H9 (cell line): ENCODE measurements at regions not wholly inside any gene's neighbourhood (a gene's known extent, or its start where the extent isn't known, plus 50 kb on each side); places are given as distances from the start of the nearest gene placed in this dataset.

ENCODE experiments used
- DNase-seq: peaks from one replicate; pipeline ENCODE4 v3.0.0-alpha.2; 2017
- H2AFZ ChIP-seq: one replicate; pipeline ENCODE4 v1.6.1; 2013; ENCODE audit warnings: mild to moderate bottlenecking, low read length, control low read depth, moderate library complexity
- H2AK5ac ChIP-seq: 2 replicates; pipeline ENCODE4 v1.6.1; 2013; ENCODE audit warnings: low read length, control low read depth, mixed read lengths; ENCODE audit not compliant: insufficient read length
- H2BK120ac ChIP-seq: one replicate; pipeline ENCODE4 v1.6.1; 2013; ENCODE audit warnings: low read depth, mild to moderate bottlenecking, low read length, control low read depth, inconsistent platforms; ENCODE audit not compliant: poor library complexity, severe bottlenecking
- H2BK12ac ChIP-seq: 2 replicates; pipeline ENCODE4 v1.6.1; 2013; ENCODE audit warnings: low read length, control low read depth, mixed read lengths, low read depth; ENCODE audit not compliant: insufficient read length
- H2BK15ac ChIP-seq: 2 replicates; pipeline ENCODE4 v1.6.1; 2013; ENCODE audit warnings: low read depth, low read length, control low read depth
- H2BK20ac ChIP-seq: one replicate; pipeline ENCODE4 v1.6.1; 2013; ENCODE audit warnings: low read depth, mild to moderate bottlenecking, low read length, control low read depth, inconsistent platforms; ENCODE audit not compliant: poor library complexity, severe bottlenecking
- H2BK5ac ChIP-seq: 2 replicates; pipeline ENCODE4 v1.6.1; 2013; ENCODE audit warnings: low read length, control low read depth, mixed read lengths; ENCODE audit not compliant: insufficient read length
- H3K14ac ChIP-seq: 2 replicates; pipeline ENCODE4 v1.6.1; 2013; ENCODE audit warnings: low read length, control low read depth; ENCODE audit not compliant: insufficient read depth
- H3K18ac ChIP-seq: 2 replicates; pipeline ENCODE4 v1.6.1; 2013; ENCODE audit warnings: low read depth, mild to moderate bottlenecking, mixed read lengths, low read length, control low read depth; ENCODE audit not compliant: insufficient read length
- H3K23ac ChIP-seq: 2 replicates; pipeline ENCODE4 v1.6.1; 2013; ENCODE audit warnings: low read length, control low read depth, mixed read lengths, low read depth; ENCODE audit not compliant: insufficient read length
- H3K23me2 ChIP-seq: 2 replicates; pipeline ENCODE4 v1.6.1; 2013; ENCODE audit warnings: low read depth, mild to moderate bottlenecking, mixed read lengths, low read length, control low read depth; ENCODE audit not compliant: insufficient read length, poor library complexity, severe bottlenecking
- H3K27ac ChIP-seq: 2 replicates; pipeline ENCODE4 v1.5.1; 2013; ENCODE audit warnings: low read length, control low read depth, mixed read lengths, low read depth; ENCODE audit not compliant: insufficient read length
- H3K27me3 ChIP-seq: 2 replicates; pipeline ENCODE4 v1.6.1; 2013; ENCODE audit warnings: low read length, control low read depth, inconsistent platforms; ENCODE audit not compliant: insufficient read depth
- H3K4ac ChIP-seq: 2 replicates; pipeline ENCODE4 v1.6.1; 2013; ENCODE audit warnings: low read depth, mild to moderate bottlenecking, control low read depth, inconsistent platforms, low read length, moderate library complexity
- H3K4me1 ChIP-seq: 2 replicates; pipeline ENCODE4 v1.6.1; 2013; ENCODE audit warnings: low read length, control low read depth, inconsistent platforms; ENCODE audit not compliant: insufficient read depth
- H3K4me2 ChIP-seq: 2 replicates; pipeline ENCODE4 v1.6.1; 2013; ENCODE audit warnings: low read length, control low read depth, mixed read lengths; ENCODE audit not compliant: insufficient read length, insufficient read depth
- H3K56ac ChIP-seq: 2 replicates; pipeline ENCODE4 v1.6.1; 2013; ENCODE audit warnings: low read depth, mild to moderate bottlenecking, mixed read lengths, low read length, control low read depth; ENCODE audit not compliant: insufficient read length
- H3K79me1 ChIP-seq: 2 replicates; pipeline ENCODE4 v1.6.1; 2013; ENCODE audit warnings: low read depth, mild to moderate bottlenecking, moderate library complexity, low read length, control low read depth, inconsistent platforms; ENCODE audit not compliant: insufficient read depth, poor library complexity, severe bottlenecking
- H3K79me2 ChIP-seq: 2 replicates; pipeline ENCODE4 v1.6.1; 2013; ENCODE audit warnings: low read length, control low read depth, inconsistent platforms; ENCODE audit not compliant: insufficient read depth
- H3K9ac ChIP-seq: 2 replicates; pipeline ENCODE4 v1.6.1; 2013; ENCODE audit warnings: low read length, control low read depth, mixed read lengths; ENCODE audit not compliant: insufficient read length; ENCODE audit errors: extremely low read depth
- H3K9me3 ChIP-seq: one replicate; pipeline ENCODE4 v1.6.1; 2013; ENCODE audit warnings: low read depth, low read length, inconsistent platforms; ENCODE audit not compliant: control insufficient read depth
- H3T11ph ChIP-seq: one replicate; pipeline ENCODE4 v1.6.1; 2013; ENCODE audit warnings: mild to moderate bottlenecking, low read length, control low read depth, inconsistent platforms
- H4K20me1 ChIP-seq: one replicate; pipeline ENCODE4 v1.6.1; 2013; ENCODE audit not compliant: control insufficient read depth, insufficient read length, insufficient read depth
- H4K5ac ChIP-seq: 2 replicates; pipeline ENCODE4 v1.6.1; 2013; ENCODE audit warnings: low read depth, mild to moderate bottlenecking, mixed read lengths, low read length, control low read depth; ENCODE audit not compliant: insufficient read length
- H4K8ac ChIP-seq: replicated peaks from 2 replicates; pipeline ENCODE4 v1.6.1; 2013; ENCODE audit warnings: low read length, control low read depth, mixed read lengths, low read depth; ENCODE audit not compliant: insufficient read length
- H4K91ac ChIP-seq: 2 replicates; pipeline ENCODE4 v1.6.1; 2013; ENCODE audit warnings: low read depth, mild to moderate bottlenecking, moderate library complexity, mixed read lengths, low read length, control low read depth; ENCODE audit not compliant: insufficient read length
- H3K27ac Mint-ChIP-seq, 3 experiments: 2 replicates in 2 of 3; 3 replicates in 1 of 3; pipeline ENCODE4 v1.8.0; 2020 to 2021; ENCODE audit warnings: mixed read lengths in 3 of 3, mild to moderate bottlenecking in 1 of 3, moderate library complexity in 1 of 3
- H3K27me3 Mint-ChIP-seq: 2 replicates; pipeline ENCODE4 v1.8.0; 2021; ENCODE audit warnings: low read depth, mild to moderate bottlenecking, moderate library complexity, mixed read lengths
- H3K36me3 Mint-ChIP-seq, 3 experiments: 2 replicates in 2 of 3; 3 replicates in 1 of 3; pipeline ENCODE4 v1.8.0; 2020 to 2021; ENCODE audit warnings: low read depth in 3 of 3, mixed read lengths in 3 of 3; ENCODE audit not compliant: insufficient read depth in 1 of 3
- H3K4me1 Mint-ChIP-seq, 2 experiments: 2 replicates each; pipeline ENCODE4 v1.8.0; 2020; ENCODE audit warnings: mixed read lengths in 2 of 2
- H3K4me3 Mint-ChIP-seq, 2 experiments: 2 replicates in 1 of 2; 3 replicates in 1 of 2; pipeline ENCODE4 v1.8.0; 2020 to 2021; ENCODE audit warnings: mild to moderate bottlenecking in 2 of 2, mixed read lengths in 2 of 2, moderate library complexity in 1 of 2
- H3K9me3 Mint-ChIP-seq, 2 experiments: 2 replicates in 1 of 2; 3 replicates in 1 of 2; pipeline ENCODE4 v1.8.0; 2020; ENCODE audit warnings: mild to moderate bottlenecking in 2 of 2, mixed read lengths in 2 of 2, moderate library complexity in 1 of 2
- CTCF ChIP-seq: fragments of 200-600 bp; sonication (generic); conservative IDR thresholded peaks from 3 replicates; pipeline ENCODE4 v1.8.0; 2021; ENCODE audit warnings: antibody characterized with exemption, mild to moderate bottlenecking
- WGBS: extraction: QIAGEN DNeasy Blood & Tissue Kit; methylation state at CpG from one replicate; pipeline ENCODE4 v1.1.7; 2013; ENCODE audit warnings: missing lambda C conversion rate, low lambda C conversion rate, mixed read lengths; ENCODE audit not compliant: insufficient read length; ENCODE audit errors: extremely low coverage; 5-methylcytosine and 5-hydroxymethylcytosine counted together

GRCh38 chr2:34632327-34632726, 1033.2 kb upstream of the FAM98A start:
- DNase-seq = no peak
- H4K20me1 ChIP-seq = no peaks in the 10 kb centered on the region
- no peak overlapping the region for H3K27ac ChIP-seq
- no peak overlapping the region for H2BK5ac ChIP-seq
- no peaks in the 10 kb centered on the region for H3K79me1 ChIP-seq
- no peak overlapping the region for H3T11ph ChIP-seq
- WGBS = no CpG with 5 or more reads among the region's 1 CpG
- no peak overlapping the region for H3K14ac ChIP-seq
- H2BK120ac ChIP-seq = no peak overlapping the region
- H3K36me3 Mint-ChIP-seq = peaks cover 10 to 23% (median 12%) of the 10 kb centered on the region in 3 experiments
- no peak overlapping the region for H3K4ac ChIP-seq
- no peak overlapping the region for H4K91ac ChIP-seq
- TF ChIP-seq CTCF = no peak
- H4K5ac ChIP-seq = no peak overlapping the region
- H3K23me2 ChIP-seq = no peaks in the 10 kb centered on the region
- H3K9ac ChIP-seq = no peak overlapping the region
- H3K18ac ChIP-seq = no peak overlapping the region
- H3K27me3 Mint-ChIP-seq = no peaks in the 10 kb centered on the region
- no peak overlapping the region for H2AK5ac ChIP-seq
- H3K79me2 ChIP-seq = no peaks in the 10 kb centered on the region
- H3K56ac ChIP-seq = no peak overlapping the region
- no peaks in the 10 kb centered on the region for H3K4me1 Mint-ChIP-seq
- H3K4me2 ChIP-seq = no peak overlapping the region
- no peak overlapping the region for H2AFZ ChIP-seq
- no peak overlapping the region for H4K8ac ChIP-seq
- H3K9me3 Mint-ChIP-seq = peaks cover 25 to 26% of the 10 kb centered on the region in 2 experiments
- no peak overlapping the region for H2BK12ac ChIP-seq
- H2BK20ac ChIP-seq = no peak overlapping the region
- H3K23ac ChIP-seq = no peak overlapping the region
- no peak overlapping the region for H2BK15ac ChIP-seq
- no peaks in the 10 kb centered on the region for H3K9me3 ChIP-seq
- no peak overlapping the region for H3K4me3 Mint-ChIP-seq
- H3K27ac Mint-ChIP-seq = no peak overlapping the region
- no peaks in the 10 kb centered on the region for H3K4me1 ChIP-seq
- no peaks in the 10 kb centered on the region for H3K27me3 ChIP-seq
